Spleen (tissue), 7 donors: ENCODE measurements at regions not wholly inside any gene's neighbourhood (a gene's known extent, or its start where the extent isn't known, plus 50 kb on each side); places are given as distances from the start of the nearest gene placed in this dataset.

Source experiments
- POLR2AphosphoS5 ChIP-seq, 3 donors: sonication (generic); formaldehyde crosslinking; IDR thresholded peaks; one replicate each; pipeline ENCODE4 v1.5.1; 2017; ENCODE audit warnings: antibody characterized with exemption in 3 of 3
- TF ChIP-seq, protein P1 (sequence below), 11 experiments: fragments of 200-600 bp in 7 of 11; fragments of 450-650 bp in 4 of 11; sonication (generic) in 4 of 11; IDR thresholded peaks in 8 of 11; conservative IDR thresholded peaks in 3 of 11; 1 replicate in 7 of 11; 2 replicates in 4 of 11; pipeline versions ENCODE4 v1.4.0 to v1.8.0; 2016 to 2021; ENCODE audit warnings: antibody characterized with exemption in 11 of 11, inconsistent platforms in 4 of 11, mild to moderate bottlenecking in 1 of 11
- donor health status: DM: no; HTN: no; CAD: no; lungs with moderate emphysema.
- donor health status: DM: no; HTN: no; CAD: no.
- donor health status: DM: no; HTN: no; CAD: no.

DNA sequence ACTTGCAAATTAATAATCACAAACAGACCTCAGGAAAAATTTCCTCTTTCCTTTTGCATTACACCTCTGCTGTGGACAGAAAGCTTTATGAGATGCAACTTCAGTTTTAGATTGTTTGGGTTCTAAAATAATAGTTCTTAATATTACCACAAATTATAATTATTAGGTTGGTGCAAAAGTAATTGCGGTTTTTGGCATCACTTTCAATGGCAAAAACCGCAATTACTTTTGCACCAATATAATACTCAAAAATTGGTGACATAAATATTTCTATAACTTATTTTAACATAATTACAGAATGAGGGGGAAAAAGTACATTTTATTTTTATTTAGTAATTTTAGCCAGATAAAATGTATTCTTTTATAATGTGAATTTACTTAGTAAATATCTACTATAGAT, 804.4 kb upstream of the FAM98A start:
- no peak for TF ChIP-seq POLR2AphosphoS5 (IDR thresholded peaks at IDR 0.05)
- TF ChIP-seq, protein P1, sequence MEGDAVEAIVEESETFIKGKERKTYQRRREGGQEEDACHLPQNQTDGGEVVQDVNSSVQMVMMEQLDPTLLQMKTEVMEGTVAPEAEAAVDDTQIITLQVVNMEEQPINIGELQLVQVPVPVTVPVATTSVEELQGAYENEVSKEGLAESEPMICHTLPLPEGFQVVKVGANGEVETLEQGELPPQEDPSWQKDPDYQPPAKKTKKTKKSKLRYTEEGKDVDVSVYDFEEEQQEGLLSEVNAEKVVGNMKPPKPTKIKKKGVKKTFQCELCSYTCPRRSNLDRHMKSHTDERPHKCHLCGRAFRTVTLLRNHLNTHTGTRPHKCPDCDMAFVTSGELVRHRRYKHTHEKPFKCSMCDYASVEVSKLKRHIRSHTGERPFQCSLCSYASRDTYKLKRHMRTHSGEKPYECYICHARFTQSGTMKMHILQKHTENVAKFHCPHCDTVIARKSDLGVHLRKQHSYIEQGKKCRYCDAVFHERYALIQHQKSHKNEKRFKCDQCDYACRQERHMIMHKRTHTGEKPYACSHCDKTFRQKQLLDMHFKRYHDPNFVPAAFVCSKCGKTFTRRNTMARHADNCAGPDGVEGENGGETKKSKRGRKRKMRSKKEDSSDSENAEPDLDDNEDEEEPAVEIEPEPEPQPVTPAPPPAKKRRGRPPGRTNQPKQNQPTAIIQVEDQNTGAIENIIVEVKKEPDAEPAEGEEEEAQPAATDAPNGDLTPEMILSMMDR (IDR thresholded peaks at IDR 0.05 in 8 of 11, conservative IDR thresholded peaks at IDR 0.05 in 3 of 11): no peak
